Adrenal gland (tissue), 9 donors: ENCODE measurements at regions not wholly inside any gene's neighbourhood (a gene's known extent, or its start where the extent isn't known, plus 50 kb on each side); places are given as distances from the start of the nearest gene placed in this dataset.
"Not testable (repeated sequence)": the region's sequence is repeated elsewhere in the genome, so short reads cannot be mapped to it uniquely, and the experiment has no call there.

Source experiments
- DNase-seq, 7 donors: peaks; one replicate each; pipeline ENCODE4 v3.0.0-alpha.2; 2019 to 2020
- H3K27ac ChIP-seq, 5 donors: fragments of 200-600 bp; sonication (generic) in 4 of 5; 1 replicate in 3 of 5; 2 replicates in 2 of 5; pipeline versions ENCODE4 v1.5.1 to v1.8.0; 2016 to 2020; ENCODE audit warnings: mild to moderate bottlenecking in 1 of 5
- H3K27me3 ChIP-seq: fragments of 200-600 bp; 2 replicates; pipeline ENCODE4 v1.8.0; 2021
- H3K36me3 ChIP-seq, 2 donors: fragments of 200-600 bp; replicated peaks in 1 of 2; 1 replicate in 1 of 2; 2 replicates in 1 of 2; pipeline versions ENCODE4 v1.5.1 to v1.8.0; 2018 to 2022
- H3K4me1 ChIP-seq, 2 donors: fragments of 200-600 bp; replicated peaks in 1 of 2; 1 replicate in 1 of 2; 2 replicates in 1 of 2; pipeline versions ENCODE4 v1.5.1 to v1.8.0; 2018 to 2021
- H3K4me3 ChIP-seq, 4 donors: fragments of 200-600 bp; sonication (generic) in 3 of 4; one replicate each; pipeline ENCODE4 v1.5.1; 2016 to 2018
- H3K9me3 ChIP-seq, 3 donors: fragments of 200-600 bp; sonication (generic) in 1 of 3; replicated peaks in 1 of 3; 1 replicate in 2 of 3; 2 replicates in 1 of 3; pipeline versions ENCODE4 v1.5.1 to v1.8.0; 2016 to 2021
- POLR2A ChIP-seq, 2 donors: fragments of 450-650 bp; IDR thresholded peaks; one replicate each; pipeline ENCODE4 v1.6.1; 2017; ENCODE audit warnings: antibody characterized with exemption in 2 of 2, mild to moderate bottlenecking in 2 of 2, moderate library complexity in 1 of 2
- WGBS, 4 donors: extraction: QIAGEN DNeasy Blood & Tissue Kit in 2 of 4; methylation state at CpG; one replicate each; pipeline versions ENCODE4 v1.1.5 to v1.1.7; 2013 to 2017; 5-methylcytosine and 5-hydroxymethylcytosine counted together
- intact Hi-C, 2 donors: fragments of 100-400 bp; cut with DNase I; formaldehyde crosslinking; loops; one replicate each; pipeline versions ENCODE4 v1.14.1 to v1.15.0; 2022 to 2023
- TF ChIP-seq, protein P1 (sequence below), 6 experiments: fragments of 450-650 bp in 4 of 6; fragments of 200-600 bp in 2 of 6; sonication (generic) in 1 of 6; IDR thresholded peaks; 1 replicate in 5 of 6; 2 replicates in 1 of 6; pipeline versions ENCODE4 v1.5.1 to v1.8.0; 2016 to 2021; ENCODE audit warnings: antibody characterized with exemption in 6 of 6, mild to moderate bottlenecking in 2 of 6, moderate library complexity in 1 of 6
- donor health status: healthy with polysubstance abuse.
- donor health status: Bipolar disorder and iron deficiency.
- donor health status: DM: yes; HTN: yes; CAD: no.
- donor health status: DM: no; HTN: no; CAD: no.
- donor health status: DM: no; HTN: no; CAD: no.

DNA sequence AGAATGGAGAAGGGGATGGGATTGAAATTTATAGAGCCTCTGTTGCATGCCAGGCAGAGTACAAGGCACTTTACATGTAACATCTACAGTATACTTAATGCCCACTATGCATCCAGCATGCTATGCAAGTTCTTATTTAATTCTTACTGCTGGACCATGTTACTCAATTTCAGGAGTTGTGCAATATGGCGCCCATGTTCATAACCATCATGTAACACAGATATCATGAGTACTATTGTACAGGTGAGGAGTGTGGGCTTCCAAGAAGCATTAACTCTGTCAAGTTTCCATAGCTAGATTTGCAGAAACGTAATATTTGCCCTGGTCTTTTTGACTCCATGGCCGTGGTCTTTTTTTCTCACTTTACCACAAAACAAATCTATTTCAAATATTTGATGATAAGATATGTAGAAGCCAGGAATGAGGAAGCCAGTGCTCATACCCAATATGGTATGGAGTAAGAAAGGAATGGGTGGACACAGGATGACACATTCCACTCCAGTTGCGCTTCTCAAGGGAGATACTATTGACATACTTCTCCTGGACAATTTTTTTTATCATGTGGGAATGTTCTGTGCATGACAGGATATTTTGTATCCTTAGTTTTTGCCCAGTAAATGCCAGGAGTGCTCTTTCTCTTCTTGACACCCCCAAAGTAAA is 191.8 kb downstream of the C12orf75 start:
- no peak for DNase-seq
- 80 to 89% (median 85%) methylated on average over 4 of the region's 4 CpGs for WGBS, 4 donors

DNA sequence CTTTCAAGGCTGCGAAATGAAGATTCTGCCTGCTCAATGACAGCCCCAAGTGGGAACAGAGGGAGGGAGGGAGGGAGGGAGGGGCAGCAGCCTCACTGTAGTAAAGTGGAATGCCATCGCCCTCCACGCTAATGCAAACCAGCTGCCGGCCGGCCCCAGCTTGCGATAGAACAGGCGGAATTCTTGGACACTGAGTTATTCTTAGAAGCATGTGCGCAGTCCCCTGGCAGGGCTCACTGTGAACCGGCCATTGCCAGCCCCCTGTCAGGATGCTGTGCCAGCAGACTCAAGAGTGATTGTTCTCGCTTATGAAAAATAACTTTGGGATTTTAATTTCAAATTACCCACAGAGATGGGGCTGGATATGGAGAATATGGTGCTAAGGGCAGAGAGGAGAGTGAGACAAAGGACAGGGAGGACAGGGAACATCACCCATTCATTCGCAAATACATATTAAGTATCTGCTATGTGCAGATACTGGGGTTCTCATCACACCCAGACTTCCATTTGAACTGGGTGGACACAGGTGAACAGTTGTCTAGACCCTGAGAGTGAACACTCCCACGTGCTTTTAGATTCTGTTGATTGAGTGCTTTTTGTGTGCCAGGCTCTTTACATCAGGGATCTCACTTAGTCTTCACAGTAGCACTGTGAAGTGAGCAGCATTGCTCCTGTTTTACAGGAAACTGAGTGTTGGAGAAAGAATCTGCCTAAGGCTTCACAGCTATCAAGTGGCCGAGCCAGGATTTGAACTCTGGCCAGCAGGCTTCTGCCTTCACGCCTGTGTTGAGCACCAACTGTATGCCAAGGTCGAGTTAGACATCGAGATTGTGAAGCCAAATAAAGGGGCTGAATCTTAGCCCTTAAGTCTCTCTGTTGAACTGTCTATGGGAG is 192.9 kb downstream of the C12orf75 start:
- Histone ChIP-seq H3K27ac (no peak overlapping the region), H3K36me3 (no peaks in the 10 kb centered on the region), H3K4me1 (no peaks in the 10 kb centered on the region), H3K27me3 (no peaks in the 10 kb centered on the region), H3K4me3 (no peak overlapping the region), H3K9me3 (no peaks in the 10 kb centered on the region)
- WGBS, 4 donors: 24 to 32% (median 28%) methylated on average over 16 of the region's 16 CpGs
- peak; percentile 17 to 70 (median 35) for DNase-seq
- no peak for TF ChIP-seq POLR2A (IDR thresholded peaks at IDR 0.05)
- TF ChIP-seq, protein P1, sequence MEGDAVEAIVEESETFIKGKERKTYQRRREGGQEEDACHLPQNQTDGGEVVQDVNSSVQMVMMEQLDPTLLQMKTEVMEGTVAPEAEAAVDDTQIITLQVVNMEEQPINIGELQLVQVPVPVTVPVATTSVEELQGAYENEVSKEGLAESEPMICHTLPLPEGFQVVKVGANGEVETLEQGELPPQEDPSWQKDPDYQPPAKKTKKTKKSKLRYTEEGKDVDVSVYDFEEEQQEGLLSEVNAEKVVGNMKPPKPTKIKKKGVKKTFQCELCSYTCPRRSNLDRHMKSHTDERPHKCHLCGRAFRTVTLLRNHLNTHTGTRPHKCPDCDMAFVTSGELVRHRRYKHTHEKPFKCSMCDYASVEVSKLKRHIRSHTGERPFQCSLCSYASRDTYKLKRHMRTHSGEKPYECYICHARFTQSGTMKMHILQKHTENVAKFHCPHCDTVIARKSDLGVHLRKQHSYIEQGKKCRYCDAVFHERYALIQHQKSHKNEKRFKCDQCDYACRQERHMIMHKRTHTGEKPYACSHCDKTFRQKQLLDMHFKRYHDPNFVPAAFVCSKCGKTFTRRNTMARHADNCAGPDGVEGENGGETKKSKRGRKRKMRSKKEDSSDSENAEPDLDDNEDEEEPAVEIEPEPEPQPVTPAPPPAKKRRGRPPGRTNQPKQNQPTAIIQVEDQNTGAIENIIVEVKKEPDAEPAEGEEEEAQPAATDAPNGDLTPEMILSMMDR (IDR thresholded peaks at IDR 0.05): no peak
- intact Hi-C loops: no loop called here

More for the DNA sequence above, 191.8 kb downstream of the C12orf75 start:
- no peak for TF ChIP-seq POLR2A (IDR thresholded peaks at IDR 0.05)
- TF ChIP-seq, protein P1 (IDR thresholded peaks at IDR 0.05): no peak
- intact Hi-C loops: no loop called here
- H3K4me3 ChIP-seq: no peak overlapping the region
- no peaks in the 10 kb centered on the region for H3K9me3 ChIP-seq
- no peak overlapping the region for H3K27ac ChIP-seq
- no peaks in the 10 kb centered on the region for H3K36me3 ChIP-seq
- no peaks in the 10 kb centered on the region for H3K27me3 ChIP-seq
- no peaks in the 10 kb centered on the region for H3K4me1 ChIP-seq

DNA sequence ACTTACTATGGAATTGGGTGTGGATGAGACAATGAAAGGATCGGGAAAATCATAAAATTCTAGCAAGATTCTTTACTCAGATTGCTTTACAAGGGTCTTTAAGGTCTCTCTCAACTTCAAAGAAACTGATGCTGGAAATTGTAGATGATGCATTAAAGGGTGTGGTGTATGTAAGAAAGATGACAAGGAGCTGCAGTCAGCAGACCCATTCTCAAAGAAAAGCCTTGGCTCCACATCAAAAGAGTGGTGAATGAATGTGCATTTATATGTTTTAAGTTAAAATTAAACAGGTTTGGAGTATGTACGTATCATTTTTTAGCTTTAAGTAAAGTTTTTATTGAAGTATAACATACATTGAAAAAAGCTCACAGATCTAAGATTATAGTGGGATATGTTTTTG is 194.5 kb downstream of the C12orf75 start:
- no peak overlapping the region for H3K4me3 ChIP-seq
- intact Hi-C loops: no loop called here
- DNase-seq: no peak

DNA sequence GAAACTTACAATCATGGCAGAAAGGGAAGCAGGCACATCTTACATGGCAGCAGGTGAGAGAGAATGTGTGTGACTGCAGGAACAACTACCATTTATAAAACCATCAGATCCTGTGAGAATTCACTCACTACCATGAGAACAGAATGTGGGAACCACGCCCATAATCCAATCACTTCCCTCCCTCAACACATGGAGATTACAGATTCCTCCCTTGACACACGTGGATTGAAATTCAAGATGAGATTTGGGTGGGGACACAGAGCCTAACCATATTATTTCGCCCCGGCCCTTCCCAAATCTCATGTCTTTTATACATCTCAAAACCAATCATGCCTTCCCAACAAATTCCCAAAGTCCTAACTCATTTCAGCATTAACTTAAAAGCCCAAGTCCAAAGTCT is 203.6 kb downstream of the C12orf75 start:
- Histone ChIP-seq H3K4me3 (no peak overlapping the region), H3K9me3 (no peaks in the 10 kb centered on the region), H3K36me3 (no peaks in the 10 kb centered on the region), H3K27me3 (no peaks in the 10 kb centered on the region), H3K4me1 (no peaks in the 10 kb centered on the region), H3K27ac (no peak overlapping the region)
- 77 to 86% (median 82%) methylated on average over 4 of the region's 4 CpGs for WGBS, 4 donors
- no peak for TF ChIP-seq POLR2A (IDR thresholded peaks at IDR 0.05)
- TF ChIP-seq, protein P1 (IDR thresholded peaks at IDR 0.05): no peak
- intact Hi-C loops: no loop called here
- no peak for DNase-seq

More for the DNA sequence above, 194.5 kb downstream of the C12orf75 start:
- 65 to 78% (median 68%) methylated on average over 2 of the region's 2 CpGs for WGBS, 4 donors
- no peaks in the 10 kb centered on the region for H3K36me3 ChIP-seq
- no peaks in the 10 kb centered on the region for H3K27me3 ChIP-seq
- H3K9me3 ChIP-seq: no peaks in the 10 kb centered on the region
- no peak overlapping the region for H3K27ac ChIP-seq
- no peaks in the 10 kb centered on the region for H3K4me1 ChIP-seq
- TF ChIP-seq, protein P1 (IDR thresholded peaks at IDR 0.05): no peak

DNA sequence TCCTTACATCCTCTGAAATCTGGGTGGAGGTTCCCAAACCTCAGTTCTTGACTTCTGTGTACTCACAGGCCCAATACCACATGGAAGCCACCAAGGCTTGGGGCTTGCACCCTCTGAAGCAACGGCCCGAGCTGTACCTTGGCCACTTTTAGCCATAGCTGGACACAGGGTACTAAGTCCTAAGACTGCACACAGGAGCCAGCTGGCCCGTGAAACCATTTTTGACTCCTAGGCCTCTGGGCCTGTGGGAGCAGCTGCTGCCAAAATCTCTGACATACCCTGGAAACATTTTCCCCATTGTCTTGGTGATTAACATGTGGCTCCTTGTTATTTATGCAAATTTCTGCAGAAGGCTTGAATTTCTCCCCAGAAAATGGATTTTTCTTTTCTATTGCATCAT is 204.5 kb downstream of the C12orf75 start:
- H3K9me3 ChIP-seq, intact Hi-C loops, H3K36me3 ChIP-seq, H3K4me3 ChIP-seq, H3K4me1 ChIP-seq, H3K27ac ChIP-seq, H3K27me3 ChIP-seq, DNase-seq: not testable (repeated sequence)
- 43 to 100% (median 85%) methylated on average over 1 to 3 of the region's 3 CpGs for WGBS, 4 donors
